H1 (cell line): ENCODE measurements at regions not wholly inside any gene's neighbourhood (a gene's known extent, or its start where the extent isn't known, plus 50 kb on each side); places are given as distances from the start of the nearest gene placed in this dataset.

Source experiments
- CTCF ChIP-seq, 3 experiments: IDR thresholded peaks; 1 replicate in 2 of 3; 2 replicates in 1 of 3; pipeline versions ENCODE4 v1.5.1 to v1.6.1; 2011; ENCODE audit warnings: low read length in 3 of 3, mild to moderate bottlenecking in 3 of 3, inconsistent platforms in 2 of 3, low read depth in 1 of 3, moderate library complexity in 1 of 3; ENCODE audit not compliant: insufficient read depth in 1 of 3; ENCODE audit errors: control extremely low read depth in 1 of 3
- EP300 ChIP-seq, 2 experiments: IDR thresholded peaks; 1 replicate in 1 of 2; 2 replicates in 1 of 2; pipeline ENCODE4 v1.6.1; 2011 to 2012; ENCODE audit warnings: low read depth in 2 of 2, low read length in 2 of 2, mild to moderate bottlenecking in 2 of 2, borderline replicate concordance in 1 of 2, inconsistent platforms in 1 of 2, moderate library complexity in 1 of 2
- GABPA ChIP-seq: IDR thresholded peaks from 2 replicates; pipeline ENCODE4 v1.6.1; 2011; ENCODE audit warnings: mild to moderate bottlenecking, low read length, moderate library complexity, borderline replicate concordance; ENCODE audit not compliant: insufficient read depth
- NANOG ChIP-seq: IDR thresholded peaks from 2 replicates; pipeline ENCODE4 v1.6.1; 2011; ENCODE audit warnings: low read length, low read depth, mild to moderate bottlenecking, inconsistent platforms; ENCODE audit not compliant: insufficient read depth, poor library complexity, severe bottlenecking
- POLR2A ChIP-seq, 2 experiments: IDR thresholded peaks; 1 replicate in 1 of 2; 2 replicates in 1 of 2; pipeline ENCODE4 v1.6.1; 2011; ENCODE audit warnings: low read depth in 2 of 2, low read length in 2 of 2, mild to moderate bottlenecking in 2 of 2; ENCODE audit errors: control extremely low read depth in 1 of 2
- SP2 ChIP-seq: IDR thresholded peaks from 2 replicates; pipeline ENCODE4 v1.6.1; 2012; ENCODE audit warnings: mild to moderate bottlenecking, low read length, inconsistent platforms
- TBP ChIP-seq: IDR thresholded peaks from 2 replicates; pipeline ENCODE4 v1.6.1; 2011; ENCODE audit warnings: low read depth, low read length, improper control_type of control experiment
- ZNF274 ChIP-seq: IDR thresholded peaks from 2 replicates; pipeline ENCODE4 v1.7.0; 2012; ENCODE audit warnings: low read length, borderline replicate concordance; ENCODE audit errors: extremely low read depth
- TF ChIP-seq, protein P1 (sequence below): IDR thresholded peaks from 2 replicates; pipeline ENCODE4 v1.6.1; 2011; ENCODE audit warnings: low read depth, mild to moderate bottlenecking, low read length; ENCODE audit not compliant: insufficient read depth

DNA sequence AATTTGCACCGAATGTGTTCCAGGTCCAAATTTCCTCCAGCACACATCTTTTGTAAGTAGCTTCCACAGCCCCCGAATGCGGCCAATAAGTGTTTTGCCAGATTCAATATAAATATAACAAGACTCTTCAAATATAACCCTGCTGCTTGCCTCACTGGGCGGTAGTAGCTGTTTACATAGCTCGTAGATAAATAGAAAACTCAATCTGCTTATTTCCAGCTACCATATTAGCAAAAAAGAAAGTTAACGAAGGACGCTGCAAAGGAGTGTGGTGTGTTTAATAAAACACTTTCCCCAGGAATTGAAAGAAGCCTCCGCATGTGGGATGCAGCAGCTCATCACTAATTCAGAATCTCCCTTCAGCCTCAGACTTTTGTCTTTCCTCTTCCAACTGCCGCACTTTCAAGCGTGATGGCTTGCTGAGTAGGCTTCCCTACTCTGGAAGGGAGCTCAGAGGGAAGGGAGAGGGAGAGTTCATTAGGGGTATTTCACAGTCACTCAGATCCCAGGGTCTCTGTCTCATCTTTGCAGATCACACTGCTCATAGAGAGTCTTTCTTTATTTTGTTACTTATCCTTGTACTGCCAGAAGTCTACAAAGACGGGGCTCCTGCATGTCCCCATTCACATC, 367.0 kb downstream of the RND3 start:
- TF ChIP-seq GABPA (no peak), CTCF (IDR thresholded peaks at IDR 0.05; ENCODE audit: control extremely low read depth in 1 of 3, insufficient read depth in 1 of 3, low read depth in 1 of 3, low read length in 3 of 3) (no peak), NANOG (no peak), SP2 (no peak), ZNF274 (no peak), POLR2A (IDR thresholded peaks at IDR 0.05; ENCODE audit: control extremely low read depth in 1 of 2, low read depth in 2 of 2, low read length in 2 of 2) (no peak), TBP (no peak), EP300 (IDR thresholded peaks at IDR 0.05; ENCODE audit: borderline replicate concordance in 1 of 2, low read depth in 2 of 2, low read length in 2 of 2) (no peak)
- TF ChIP-seq, protein P1, sequence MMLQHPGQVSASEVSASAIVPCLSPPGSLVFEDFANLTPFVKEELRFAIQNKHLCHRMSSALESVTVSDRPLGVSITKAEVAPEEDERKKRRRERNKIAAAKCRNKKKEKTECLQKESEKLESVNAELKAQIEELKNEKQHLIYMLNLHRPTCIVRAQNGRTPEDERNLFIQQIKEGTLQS: no peak
